ENCODE measurements at regions not wholly inside any gene's neighbourhood (a gene's known extent, or its start where the extent isn't known, plus 50 kb on each side); places are given as distances from the start of the nearest gene placed in this dataset.
"Not testable (repeated sequence)": the region's sequence is repeated elsewhere in the genome, so short reads cannot be mapped to it uniquely, and the experiment has no call there.

DNA sequence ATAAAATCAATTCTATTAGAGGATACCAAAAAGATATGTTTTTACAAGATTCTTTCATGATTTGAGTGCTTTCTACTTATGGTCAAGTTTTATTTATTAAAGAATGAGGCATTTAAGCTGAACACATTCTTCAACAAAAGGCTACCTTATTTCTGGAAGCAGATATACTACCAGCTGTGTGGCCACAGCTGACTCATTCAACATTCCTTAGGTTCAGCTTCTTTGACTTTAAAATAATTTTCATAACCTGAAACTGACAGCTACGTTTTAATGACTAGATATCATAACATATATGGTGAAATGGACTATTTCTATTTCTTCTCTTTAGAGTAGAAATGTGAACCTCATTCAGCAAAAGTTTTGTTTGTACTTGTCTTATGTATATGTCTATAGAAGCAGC, 414.2 kb upstream of the SEMA3C start:
- DNase-seq: no peak

DNA sequence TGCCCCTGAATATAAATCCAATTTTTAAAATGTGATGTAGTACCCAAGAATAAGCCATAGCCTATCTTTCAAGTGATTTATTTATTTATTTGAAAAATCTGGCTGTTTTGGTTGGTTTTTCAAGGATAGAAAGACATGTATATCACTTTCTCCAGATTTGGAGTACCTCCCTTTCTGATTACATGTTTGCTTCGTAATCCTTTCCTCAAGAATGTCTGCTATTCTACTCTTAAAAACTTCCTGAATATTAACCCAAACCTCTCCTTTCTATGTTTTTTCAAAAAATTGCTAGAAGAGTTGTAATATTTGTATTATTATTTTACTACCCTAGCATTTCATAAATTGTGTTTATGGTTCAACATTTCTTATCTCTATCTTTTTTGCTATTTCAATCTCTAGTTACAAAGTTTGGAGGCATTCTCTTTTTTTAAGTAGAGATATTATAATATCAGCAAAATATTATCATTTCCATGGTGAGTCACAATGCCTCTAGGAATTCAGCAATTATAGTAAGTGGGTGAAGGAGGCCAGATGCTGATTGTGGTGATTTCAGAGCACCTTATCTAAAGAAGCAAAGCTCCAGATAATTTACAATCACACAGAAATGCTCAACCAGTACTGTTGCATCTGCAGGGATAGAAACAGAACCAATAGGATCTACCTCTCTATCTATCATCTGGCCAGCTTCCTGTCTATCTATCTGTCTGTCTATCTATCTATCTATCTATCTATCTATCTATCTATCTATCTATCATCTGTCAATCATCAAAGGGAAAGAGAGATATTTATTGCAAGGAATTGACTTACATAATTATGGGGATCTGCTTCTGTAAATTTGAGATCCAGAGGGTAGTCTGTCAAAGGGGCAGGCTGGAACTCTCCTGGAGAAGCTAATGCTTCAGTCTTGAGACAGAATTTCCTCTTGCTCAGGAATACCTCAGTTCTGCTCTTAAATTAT, 412.5 kb upstream of the SEMA3C start:
- no peak for DNase-seq

DNA sequence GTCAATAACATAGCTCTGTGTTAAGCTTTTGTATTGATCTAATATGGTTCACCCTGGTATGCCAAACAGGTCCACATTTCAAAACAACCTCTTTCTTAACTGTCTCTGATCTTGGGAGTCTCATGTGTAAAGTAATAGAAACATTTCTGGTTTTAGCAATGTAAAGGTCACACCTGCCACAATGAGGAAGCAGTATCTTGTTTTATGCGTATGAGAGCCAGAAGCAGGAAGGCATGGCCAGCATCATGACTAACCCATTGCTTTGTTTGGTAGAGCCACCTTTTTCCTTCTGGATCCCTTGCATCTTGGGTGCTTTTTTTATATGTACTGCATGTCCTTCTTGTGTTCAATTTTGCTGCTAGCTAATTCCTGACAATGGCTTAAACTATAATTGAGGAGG, 411.3 kb upstream of the SEMA3C start:
- no peak for DNase-seq

DNA sequence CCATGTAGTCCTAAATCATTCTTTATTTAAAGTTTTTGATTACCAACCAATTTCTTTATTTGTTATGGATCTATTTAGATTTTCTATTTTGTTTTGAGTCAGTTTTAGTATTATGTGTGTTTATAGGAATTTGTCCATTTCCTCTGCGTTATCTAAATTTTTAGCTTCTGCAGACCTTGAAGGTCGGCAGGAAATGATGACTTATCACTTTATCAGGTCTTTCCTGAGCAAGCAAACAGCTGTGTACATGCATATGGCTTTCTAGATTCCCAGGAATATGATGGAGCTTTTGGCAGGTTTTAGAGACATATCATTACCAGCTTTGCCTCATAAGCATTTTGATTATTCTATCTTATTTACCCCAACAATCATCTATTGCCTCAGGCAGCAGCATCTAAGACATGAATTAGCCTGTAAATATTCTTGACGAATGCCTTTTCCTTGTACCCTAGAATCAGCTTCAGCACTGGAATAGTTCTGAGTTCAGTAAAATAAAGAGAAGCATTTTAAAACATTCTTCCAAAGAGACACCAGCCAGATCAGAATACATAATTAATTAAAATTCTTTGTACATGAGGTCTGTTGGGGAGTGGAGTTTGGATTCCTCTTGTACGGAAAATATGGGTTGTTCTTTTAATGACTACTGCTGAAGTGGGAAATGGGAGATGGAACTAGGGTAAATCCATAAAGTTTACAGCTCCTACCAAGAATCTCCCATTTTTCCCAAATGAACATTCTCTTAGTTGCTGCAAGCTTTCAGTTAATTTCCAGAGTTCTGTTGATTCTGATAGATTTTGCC, 408.8 kb upstream of the SEMA3C start:
- no peak for DNase-seq

DNA sequence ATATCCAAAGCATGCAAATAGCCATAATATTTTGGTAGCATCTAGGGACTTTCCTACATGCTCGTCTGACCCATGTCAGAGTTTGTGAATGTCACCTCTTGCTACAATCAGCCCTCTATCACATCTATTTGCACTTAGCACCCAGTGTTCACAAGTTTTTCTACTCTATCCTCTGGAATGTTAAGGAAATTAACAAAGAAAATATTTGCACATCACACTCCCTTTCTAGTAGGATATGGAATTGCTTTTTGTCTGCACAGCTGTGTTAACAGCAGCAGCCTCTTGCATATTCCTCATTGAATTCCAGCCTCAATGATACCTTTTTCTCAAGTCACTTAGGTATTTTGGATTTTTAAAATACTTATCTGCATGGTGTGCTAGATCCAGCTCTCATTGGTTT, 403.1 kb upstream of the SEMA3C start:
- no peak for DNase-seq

DNA sequence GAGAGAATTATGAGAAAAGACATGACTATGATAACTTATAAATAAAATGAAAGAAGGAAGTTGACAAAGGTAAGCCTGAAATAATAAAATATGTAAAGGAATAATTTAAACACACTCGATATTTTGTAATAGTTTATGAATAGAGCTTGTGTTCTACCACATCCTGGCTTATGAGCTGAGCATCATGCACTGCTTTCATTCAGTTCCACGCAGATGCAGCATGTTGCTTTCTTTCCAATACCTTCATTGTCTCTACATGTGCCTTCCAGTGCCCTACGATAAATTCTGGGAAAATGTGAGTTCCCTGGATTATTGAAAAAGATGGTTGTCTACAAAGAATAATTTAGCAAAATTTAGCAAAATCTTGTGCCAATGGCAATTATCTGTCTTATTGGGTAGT, 398.9 kb upstream of the SEMA3C start:
- DNase-seq: no peak

DNA sequence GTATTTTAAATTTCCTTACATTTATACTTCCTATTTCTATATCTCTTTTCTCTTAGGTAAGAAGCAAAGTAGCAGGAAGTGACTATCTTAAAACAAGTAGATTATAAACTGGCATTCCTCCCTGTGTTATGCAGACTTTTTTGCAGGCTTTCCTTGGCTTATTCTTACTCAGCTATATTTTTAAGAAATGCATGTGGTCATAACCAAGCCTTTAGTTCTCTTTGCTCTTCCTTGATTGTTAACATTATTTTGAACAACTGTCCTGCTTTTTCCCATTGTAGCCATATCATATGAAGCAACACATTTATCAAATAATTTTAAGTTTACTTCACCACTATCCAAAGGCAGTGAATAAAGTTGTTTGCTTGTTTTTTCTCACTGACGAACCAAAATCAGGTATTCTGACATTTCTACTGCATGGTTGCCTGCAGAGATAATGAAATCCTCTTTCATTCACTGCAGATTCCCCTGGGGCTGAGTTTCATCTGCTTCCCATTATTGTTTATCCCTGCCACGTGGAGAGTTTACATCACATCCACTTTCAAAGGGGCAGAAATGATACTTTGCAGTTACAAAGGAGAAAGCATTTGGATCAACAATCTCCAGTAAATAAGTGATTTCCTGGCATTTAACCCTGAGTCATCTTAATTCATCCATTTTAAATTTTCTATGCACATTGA, 389.9 kb upstream of the SEMA3C start:
- peak; percentile 30 for DNase-seq

DNA sequence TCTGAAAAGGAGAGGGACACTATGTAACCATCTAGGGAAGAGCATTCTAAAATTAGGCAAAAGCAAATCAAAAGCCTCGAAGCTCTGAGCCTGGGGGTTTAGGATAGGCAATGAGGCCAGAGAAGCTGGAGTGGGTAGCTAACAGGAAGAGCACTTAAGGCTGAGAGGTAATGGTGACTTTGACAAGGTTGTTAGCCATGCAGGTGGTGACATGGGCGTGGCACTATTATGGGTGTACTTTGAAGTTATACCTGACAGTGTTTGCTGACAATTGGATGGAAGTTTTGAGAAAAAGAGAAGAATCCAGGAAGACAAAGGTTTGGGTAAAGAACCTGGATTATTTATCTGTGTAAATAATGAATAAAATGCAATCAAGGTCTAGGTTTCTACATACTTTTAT, 383.0 kb upstream of the SEMA3C start:
- no peak for DNase-seq

DNA sequence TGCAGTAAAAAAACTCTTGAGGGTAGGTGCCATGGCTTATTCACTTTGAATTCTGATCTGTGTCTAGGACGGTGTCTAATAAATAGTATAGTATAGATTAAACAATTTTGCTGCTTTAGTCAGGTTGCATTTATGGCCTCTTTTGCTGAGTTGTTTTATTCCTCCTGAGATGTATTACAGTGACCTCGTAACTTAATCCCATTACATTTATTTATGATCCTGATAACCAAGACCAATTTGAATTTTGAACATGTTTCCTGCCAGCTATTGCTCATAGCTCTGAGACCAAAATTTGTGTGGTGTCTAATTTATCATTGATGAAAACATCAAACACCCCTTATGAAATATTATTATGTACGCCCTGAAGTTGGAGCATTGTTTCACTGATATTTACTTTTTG, 381.9 kb upstream of the SEMA3C start:
- no peak for DNase-seq

DNA sequence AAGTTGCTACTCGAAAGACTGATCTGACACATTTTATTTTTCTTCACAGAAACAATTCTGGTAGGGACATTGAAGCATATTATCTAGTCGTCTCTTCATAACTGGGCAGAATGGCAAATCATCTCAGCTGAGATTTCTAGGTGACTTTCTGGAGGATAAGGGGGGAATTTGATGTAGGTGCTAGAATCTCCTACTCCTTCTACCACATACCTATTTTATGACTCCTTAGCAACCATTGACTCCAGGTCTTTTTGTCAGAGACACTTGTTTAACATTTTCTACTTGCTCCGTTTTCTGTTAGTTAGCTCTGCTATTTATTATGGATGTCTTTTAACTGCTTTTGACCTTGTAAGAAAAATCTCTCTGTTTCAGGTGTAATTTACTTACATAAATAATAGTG, 380.9 kb upstream of the SEMA3C start:
- no peak for DNase-seq

DNA sequence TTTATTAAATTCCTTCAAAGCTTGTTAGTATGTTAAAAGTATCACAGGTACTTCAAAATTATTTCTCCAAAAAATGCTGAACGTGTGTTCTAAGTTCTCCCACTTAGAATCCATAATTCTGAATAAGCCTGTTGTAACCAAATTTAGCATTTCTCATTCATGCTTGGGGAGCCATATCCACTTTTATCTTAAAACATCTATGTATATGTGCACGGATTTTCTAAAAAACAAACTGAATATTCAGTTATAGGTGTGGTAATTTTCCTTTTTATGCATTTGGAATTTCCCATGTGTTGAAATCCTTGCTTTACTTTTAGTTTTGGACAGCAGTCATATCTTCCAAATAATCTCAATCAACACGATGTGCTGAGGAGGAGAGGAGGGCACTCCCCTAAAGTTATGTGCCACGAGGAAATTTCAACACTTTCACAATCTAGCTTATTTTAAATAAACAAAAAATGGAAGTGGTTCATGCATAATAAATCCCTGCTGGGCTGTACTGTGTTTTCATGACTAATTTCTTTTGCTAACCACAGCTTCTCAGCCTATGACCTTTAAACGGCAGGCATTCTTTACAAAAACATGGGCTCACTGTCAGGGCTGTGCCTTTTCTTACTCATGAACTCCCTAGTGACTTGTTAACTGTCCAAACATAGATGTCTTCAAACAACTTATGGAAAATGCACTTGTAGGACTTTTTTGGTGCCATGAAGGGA, 380.3 kb upstream of the SEMA3C start:
- DNase-seq: no peak

DNA sequence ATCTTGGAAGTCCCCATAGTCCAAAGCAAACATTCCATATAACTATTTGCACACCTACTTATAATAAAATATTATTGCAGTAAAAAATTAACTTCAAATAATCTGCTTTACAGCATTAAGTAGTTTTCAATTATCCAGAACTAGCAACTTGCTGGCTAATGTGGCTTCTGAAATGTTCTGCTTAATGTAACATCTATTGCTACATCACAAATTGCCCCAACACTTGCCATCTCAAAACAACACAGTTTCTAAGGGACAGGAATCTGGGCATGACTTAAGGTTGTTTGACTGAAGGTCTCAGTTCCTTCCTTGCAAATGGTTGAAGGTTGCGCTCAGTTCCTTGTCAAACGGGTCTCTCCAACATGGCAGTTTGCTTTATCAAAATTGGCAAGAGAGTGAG, 378.5 kb upstream of the SEMA3C start:
- DNase-seq: no peak

DNA sequence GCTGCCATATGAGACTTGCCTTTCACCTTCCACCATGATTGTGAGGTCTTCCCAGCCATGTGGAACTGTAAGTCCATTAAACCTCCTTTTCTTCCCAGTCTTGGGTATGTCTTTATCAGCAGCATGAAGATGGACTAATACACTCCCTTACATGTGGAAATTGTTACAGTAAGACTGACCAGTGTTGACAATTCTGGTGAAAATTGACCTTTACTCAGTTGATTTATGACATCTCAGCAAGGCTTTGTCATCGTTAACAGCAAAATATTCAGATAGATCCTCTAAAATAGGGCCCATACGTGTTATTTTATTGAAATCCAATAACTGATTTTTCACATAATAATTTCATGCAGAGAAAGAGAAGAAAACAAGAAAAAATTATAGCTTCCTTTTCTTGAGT, 377.9 kb upstream of the SEMA3C start:
- no peak for DNase-seq

DNA sequence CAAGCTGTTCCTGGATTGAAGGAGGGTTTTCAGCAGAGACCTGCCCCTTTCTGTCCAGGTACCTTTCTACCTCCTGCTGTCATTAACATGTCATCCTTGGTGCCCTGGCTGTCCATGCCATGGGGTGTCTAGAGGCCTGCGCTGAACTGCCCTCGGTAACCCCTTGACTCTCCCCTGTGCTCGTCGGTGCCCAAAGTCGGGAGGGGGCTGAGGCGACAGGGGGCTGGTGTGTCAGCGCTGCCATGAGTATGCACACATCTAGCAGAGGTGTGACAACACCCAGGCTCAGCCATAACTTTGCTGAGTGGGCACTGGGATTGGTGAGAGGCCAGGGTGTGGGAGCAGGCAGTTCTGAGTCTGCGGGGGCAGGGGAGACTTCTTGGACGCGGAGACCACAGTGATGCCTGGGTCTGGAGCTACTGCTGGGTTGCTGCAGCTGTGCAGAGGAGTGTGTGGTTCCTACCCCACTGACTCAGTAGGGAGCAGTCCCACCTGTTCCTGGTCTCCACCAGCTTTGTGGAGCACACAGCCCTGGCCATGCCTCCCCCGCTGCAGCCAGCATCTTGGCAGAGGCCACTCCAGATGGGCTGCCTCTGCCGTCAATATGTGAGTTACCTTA, 376.2 kb upstream of the SEMA3C start:
- no peak for DNase-seq

DNA sequence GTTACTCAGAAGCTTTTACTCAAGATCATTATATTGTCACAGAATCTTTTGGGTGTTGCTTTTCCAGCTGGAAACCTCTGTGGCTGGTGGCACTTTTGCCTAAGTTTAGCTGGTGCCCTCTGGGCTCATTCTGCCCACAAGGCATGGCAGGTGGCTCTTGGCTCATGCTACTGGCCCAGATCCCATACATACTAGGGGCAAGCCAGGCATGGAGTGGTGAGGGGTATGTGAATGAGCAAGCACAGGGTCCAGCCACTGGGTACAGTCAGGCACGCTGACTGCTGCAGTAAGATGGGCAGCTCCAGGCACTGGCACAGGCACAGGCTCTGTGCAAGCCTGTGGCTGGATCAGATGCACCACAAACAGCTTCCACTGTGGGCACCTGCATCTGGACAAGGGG, 375.0 kb upstream of the SEMA3C start:
- no peak for DNase-seq

DNA sequence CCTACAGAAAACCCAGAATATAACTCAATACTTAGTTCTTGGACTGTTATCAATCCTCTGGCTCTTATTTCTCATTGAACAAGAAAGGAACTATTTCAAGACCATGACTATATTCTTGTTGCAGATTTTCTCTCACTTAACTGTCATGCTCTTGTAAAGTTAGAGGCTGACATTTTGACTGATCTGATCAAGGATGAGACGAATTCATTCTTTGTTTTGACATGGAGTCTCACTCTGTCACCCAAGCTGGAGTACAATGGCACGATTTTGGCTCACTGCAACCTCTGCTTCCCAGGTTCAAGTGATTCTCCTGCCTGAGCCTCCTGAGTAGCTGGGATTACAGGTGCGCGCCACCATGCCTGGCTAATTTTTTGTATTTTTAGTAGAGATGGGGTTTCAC, 367.9 kb upstream of the SEMA3C start:
- not testable (repeated sequence) for DNase-seq

DNA sequence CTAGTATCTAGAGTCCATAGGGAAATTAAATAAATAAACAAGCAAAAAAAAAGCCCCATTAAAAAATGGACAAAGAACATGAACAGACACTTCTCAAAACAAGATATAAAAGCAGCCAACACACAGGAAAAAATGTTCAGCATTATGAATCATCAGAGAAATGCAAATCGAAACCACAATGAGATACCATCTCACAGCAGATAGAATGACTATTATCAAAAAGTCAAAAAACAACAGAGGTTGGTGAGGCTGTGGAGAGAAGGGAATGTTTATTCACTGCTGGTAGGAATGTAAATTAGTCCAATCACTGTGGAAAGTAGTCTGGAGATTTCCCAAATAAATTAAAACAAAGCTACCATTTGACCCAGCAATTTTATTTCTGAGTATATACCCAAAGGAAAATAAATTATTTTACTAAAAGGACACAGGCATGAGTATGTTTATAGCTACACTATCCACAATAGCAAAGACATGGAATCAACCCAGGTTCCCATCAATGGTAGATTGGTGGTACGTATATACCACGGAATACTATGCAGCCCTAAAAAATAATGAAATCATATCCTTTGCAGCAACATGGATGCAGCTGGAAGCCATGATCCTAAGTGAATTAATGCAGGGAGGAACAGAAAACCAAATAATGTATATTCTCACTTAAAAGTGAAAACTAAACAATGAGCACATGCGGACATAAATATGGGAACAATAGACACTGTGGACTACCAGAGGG, 366.5 kb upstream of the SEMA3C start:
- DNase-seq: no peak

DNA sequence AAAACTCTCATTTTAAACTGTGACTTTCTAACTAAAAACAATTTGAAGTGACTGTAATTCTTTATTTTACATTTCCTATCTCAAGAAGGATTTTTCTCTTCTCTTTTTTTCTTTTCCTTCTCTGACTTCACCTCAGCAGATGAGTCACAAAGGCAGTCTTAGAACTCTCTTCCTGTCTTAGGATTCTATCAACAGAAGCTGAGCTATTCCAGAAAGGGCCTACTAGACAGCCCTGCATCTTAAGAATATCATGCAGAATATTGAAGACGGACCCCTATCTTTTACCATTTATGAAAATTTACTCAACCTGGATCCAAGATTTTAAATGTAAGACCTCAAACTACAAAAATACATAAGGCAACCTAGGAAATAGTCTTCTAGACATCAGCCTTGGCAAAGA, 365.7 kb upstream of the SEMA3C start:
- DNase-seq: no peak

DNA sequence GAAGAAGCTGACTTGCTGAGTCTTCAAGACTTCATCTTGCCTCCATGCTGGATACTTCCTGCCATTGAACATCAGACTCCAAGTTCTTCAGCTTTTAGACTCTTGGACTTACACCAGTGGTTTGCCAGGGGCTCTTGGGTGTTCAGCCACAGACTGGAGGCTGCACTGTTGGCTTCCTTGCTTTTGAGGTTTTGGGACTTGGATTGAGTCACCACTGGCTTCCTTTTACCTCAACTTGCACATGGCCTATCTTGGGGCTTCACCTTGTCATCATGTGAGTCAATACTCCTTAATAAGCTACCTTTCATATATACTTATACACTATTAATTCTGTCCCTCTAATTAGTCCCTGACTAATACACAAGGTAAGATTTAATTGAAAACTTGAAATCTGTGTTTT, 361.7 kb upstream of the SEMA3C start:
- no peak for DNase-seq

DNA sequence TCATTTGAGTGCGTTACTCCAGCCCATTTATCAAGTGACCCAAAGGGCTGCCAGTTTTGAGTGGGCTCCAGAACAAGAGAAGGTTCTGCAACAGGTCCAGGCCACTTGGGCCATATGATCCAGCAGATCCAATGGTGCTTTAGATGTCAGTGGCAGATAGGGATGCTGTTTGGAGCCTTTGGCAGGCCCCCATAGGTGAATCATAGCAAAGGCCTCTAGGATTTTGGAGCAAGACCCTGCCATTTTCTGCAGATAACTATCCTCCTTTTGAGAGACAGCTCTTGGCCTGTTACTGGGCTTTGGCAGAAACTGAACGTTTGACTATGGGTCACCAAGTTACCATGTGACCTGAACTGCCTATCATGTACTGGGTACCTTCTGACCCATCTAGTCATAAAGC, 358.8 kb upstream of the SEMA3C start:
- DNase-seq: no peak

DNA sequence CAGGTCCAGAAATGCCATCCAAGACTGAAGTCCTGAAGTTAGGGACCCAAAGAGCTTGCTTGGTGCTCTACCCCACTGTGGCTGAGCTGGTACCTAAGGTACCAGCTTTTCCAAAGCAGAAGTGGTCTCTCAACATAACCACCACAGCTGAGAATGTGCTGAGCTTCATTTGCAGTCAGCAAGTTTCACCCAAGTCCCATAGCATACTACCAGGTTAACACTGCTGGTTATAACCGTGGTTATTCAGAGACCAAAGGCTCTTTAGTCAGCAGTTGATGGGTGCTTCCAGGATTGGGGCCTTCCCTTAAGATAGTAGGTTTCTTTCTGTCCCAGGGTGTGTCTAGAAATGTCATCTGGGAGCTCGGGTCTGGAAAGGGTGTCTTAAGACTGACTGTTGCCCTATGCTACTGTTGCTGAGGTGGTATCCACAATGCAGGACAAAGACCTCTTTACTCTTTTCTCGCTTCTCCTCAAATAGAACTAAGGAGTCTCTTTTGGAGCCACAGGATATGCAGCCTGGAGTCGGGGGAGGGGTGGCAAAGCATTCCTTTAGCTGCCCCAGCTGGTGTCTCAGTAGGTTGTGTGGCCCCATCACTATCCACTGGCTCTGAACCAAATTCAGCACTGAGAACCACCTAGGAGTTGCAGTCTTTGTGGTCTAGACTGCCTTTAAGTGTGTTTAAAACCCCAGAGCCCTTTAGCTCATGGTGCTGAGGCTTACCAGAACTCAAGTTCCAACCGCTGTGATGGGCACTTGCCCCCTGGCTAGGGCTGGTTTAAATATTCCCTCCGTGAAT, 354.9 kb upstream of the SEMA3C start:
- no peak for DNase-seq

Measured in retina (tissue), 1 donor.